CD4-positive, alpha-beta T cell treated with Interferon alpha-2 for 1 hour (primary cell): ENCODE measurements at regions not wholly inside any gene's neighbourhood (a gene's known extent, or its start where the extent isn't known, plus 50 kb on each side); places are given as distances from the start of the nearest gene placed in this dataset.

Experiments
- DNase-seq, 2 donors: peaks; one replicate each; pipeline ENCODE4 v3.0.0-alpha.2; 2020 to 2022

DNA sequence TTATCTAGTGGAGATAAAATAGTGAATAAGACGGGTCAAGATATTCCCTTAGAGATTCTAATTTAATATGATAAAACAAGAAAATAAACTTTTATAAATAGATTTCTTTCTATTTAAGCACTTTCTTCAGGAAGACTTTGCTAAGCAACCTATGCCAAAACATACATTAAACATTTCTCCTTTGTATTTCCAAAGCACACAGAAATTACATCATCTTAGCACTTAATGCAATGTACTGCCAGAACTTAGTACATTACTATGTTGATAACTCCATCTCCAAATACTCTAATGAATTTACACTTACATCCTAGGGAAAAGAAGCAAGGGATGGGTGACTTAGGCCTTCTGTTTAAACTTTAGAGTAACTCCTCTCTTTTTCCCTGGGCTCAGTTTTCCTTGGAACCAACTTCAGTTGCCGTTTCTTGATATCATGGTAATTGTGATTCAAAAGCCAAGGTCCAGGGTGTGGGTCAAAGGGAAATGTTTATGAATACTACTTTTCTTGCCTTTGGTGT lies 322.6 kb upstream of the PCDH20 start:
- DNase-seq, result no peak

DNA sequence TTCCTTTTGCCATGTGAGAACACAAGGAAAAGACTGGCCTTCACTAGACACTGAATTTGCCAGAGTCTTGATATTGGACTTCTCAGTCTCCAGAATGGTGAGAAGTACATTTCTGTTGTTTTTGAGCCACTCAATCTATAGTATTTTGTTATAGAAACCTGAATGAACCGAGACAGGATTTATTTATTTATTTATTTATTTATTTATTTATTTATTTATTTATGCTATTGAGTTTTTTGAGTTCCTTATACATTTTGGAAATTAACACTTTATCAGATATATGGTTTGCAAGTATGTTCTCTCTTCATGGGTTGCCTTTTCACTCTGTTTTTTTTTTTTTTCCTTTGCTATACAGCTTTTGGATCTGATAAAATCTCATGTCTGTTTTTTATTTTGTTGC lies 319.0 kb upstream of the PCDH20 start:
- DNase-seq, result no peak

DNA sequence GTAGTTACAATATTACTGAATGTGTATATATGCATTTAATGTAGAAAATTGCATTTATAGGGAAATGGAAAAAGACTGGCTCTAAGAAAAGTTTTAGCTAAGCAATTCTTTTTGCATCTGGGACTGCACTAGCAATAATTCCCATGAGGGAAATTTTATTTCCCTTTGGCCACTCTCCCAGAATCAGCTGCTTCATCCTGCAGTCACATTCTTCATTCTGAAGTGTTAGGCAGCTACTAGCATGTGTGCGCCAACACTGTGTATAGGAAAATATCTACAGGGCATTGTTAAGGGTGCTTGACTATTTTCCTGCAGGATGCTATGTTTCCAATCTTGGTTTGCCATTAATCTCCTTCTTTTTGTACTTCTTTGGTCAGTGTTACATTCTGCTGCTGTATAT lies 312.8 kb upstream of the PCDH20 start:
- no peak for DNase-seq

DNA sequence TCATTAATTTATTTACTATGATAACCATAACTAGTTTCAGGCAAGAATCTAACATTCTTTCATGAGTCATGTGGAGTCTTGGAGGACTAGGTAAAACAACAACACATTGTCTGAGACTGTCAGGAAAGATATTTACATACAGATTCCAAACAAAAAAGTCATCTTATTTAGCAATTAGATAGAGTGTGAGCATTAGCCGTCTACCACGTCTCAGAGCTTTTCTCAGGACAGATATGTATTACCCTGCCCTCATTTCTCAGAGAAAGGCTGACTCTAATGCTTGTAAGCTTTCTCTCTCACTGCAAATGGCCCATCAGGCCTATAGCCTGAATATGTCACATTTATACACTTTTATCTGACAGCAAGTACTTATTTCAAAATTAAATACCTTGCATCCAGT lies 312.1 kb upstream of the PCDH20 start:
- no peak for DNase-seq

DNA sequence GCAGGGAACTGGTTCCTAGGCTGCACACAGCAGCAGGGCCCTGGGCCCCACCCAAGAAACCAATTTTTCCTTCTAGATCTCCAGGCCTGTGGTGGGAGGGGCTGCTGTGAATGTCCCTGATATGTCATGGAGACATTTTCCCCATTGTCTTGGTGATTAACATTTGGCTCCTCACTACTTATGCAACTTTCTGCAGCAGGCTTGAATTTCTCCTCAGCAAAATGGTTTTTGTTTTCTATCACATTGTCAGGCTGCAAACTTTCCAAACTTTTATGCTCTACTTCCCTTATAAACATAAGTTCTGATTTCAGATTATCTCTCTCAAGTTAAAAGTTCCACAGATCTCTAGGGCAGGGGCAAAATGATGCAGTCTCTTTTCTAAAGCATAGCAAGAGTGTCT lies 310.2 kb upstream of the PCDH20 start:
- no peak for DNase-seq

DNA sequence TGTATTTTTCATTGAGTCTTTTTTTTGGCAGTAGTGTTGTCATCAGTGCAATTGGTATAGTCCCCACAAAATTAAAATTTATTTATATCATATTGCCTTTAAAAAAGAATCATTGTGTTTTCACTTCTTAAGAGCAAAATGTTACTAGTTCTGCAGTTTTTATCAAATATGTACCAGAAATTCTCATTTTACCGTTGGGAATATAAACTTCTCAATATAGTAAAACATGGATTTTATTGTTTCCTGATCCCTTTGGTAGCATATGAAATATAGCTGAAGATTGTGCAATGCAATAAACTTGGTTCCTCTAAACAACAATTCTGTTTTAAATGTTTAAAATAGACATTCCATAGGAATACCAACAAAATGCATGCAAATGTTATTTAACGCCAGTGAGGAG lies 306.5 kb upstream of the PCDH20 start:
- no peak for DNase-seq

DNA sequence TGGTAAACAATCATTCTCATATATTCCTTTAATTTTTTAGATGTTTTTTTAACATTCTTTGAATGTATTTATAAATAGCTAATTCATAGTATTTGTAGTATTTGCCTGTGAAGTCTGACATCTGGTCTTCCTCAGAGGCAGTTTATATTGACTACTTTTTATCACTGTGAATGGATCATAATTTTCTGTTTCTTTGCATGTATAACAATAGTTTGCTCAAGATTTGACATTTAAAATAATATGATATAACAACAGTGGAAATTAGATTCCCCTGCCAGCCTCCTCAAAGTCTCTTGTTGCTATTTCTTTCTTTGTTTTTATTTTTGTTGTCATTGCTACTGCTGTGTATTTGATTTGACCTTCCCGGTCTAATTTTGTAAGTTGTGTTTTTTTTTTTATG lies 297.0 kb upstream of the PCDH20 start:
- no peak for DNase-seq

DNA sequence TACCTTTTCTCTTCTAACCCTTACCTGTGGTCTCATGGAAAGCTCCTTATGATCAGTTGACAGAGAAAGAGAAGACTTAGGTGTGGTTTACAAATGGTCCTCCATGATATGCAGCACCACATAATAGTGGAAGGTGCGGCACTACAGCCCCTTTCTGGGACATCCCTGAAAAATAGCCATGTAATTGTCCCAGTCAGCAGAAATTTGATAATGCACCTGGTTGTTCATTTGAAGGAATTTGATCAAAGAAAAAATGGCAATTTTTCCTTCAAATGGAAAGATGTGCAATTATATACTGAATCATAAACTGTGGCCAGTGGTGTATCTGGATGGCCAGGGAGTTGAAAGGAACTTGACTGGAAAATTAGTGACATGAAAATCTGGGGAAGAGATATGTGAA lies 293.6 kb upstream of the PCDH20 start:
- no peak for DNase-seq

DNA sequence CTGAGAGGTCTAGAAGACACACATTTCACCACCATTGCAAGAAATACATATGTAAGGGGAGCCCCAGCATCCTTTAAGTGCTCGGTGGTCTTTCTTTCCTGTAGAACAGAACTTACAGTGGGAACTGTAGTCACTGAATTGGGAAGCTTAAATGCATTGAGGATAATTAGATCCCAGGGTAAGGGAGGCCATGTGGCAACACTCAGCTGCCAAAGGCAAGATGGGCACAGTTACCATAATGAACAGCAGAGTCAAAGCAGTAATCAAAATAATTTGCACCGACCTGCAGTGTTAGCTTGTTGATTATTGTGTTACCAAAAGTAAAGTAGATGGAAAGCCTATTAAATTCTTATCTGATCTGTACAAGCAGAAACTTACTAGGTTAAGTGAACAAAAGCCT lies 291.2 kb upstream of the PCDH20 start:
- DNase-seq, result no peak

DNA sequence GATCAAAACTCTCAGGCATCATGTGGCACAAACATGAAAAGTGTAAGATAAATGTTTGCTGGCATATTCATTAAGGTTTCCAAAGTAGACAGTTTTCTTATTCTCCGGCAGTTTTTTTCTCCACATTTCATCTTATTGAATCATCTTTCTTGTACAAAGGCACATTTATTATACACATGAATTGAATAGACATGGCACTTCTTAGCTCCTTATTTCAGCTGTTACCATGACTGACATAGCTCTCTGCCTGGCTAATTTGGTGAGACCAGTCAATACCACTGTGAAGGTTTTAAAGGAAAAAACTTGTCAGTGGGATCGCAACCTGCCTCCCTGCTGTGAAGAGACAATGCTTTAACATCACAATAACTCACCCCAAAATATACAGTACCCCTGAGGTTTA lies 285.0 kb upstream of the PCDH20 start:
- DNase-seq, result no peak

DNA sequence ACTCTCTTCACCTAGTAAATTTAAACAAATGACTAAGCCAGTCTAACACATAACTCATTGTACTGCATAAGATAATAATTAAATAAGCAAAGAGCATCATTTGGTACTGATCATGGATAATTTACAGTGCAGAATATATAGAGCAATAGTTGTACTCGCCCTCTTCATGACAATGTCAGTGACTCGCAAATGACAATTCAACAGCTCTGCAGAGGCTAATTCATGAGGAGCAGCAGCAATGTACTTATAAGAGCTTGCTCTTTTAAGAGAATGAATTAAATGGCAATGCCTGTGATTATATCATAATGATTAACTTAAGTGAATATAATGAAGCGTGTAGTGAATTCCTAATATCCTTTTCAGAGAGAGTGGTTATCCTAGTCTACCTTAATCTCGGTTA lies 284.5 kb upstream of the PCDH20 start:
- no peak for DNase-seq

DNA sequence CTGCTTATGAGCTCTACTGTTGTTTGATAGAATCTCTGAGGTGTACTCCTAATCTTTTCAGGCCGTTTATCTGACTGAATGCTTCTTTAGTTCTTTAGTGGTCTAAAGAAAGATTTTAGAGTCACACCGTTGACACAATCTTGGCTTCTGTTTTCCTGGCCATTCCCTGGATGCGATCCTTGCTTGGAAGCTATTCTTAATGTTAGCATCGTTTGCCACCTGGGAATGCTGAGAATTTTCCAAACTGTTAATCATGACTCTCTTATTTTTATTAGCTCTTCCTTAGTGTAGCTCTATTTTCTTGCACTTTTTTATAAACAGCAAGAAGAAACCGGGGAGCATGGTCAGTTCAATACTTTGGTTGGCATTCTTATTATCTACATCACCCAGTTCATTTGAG lies 281.0 kb upstream of the PCDH20 start:
- no peak for DNase-seq

DNA sequence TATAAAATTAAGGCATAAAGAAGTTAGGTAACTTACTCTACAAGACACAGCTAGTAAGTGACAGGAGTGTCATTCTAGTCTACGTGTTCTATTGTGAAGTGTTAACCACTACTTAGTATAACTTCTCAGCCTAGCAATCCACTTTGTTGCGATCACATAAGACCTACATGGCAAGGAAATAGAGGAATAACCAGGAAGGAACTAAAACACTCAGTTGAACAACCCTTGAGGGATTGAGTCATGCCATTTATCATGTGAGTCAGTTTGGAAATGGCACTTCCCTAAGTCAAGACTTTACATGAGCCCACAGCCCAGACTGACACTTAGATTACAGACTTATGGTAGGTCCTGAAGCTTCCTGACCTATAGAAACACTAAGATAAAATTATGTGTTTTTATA lies 279.5 kb upstream of the PCDH20 start:
- no peak for DNase-seq

DNA sequence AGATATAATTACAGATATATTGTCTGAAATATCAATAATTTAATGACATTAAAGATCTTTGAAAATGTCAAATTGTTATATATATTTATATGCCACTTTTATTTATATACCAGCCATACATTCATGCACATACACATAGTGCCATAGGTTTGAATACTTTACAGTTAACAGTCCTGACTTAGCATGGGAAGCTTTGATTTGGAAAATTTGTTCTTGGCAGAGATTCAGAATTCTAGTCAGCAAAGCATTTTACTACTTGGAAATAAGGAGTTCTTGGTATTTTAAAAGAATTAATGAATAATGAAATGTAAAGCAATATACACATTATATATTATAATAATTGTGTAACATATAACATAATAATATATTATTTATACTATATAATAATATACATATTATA lies 277.0 kb upstream of the PCDH20 start:
- DNase-seq, result no peak

DNA sequence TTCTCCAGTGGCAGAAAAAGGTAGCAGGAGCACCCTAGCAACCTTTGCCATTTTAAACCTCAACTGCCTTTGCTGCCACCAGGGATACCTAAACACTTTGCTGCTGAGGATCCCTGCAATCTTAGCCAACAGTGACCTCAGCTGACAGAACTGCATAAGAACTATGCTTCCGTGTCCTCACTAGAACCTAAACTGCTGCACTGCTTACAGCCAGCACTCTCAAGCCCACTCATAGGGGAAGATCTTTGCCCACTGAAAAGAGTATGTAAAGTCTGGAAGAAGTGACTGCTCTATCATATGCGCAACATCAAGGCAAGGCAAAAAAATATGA lies 270.0 kb upstream of the PCDH20 start:
- DNase-seq, result no peak

DNA sequence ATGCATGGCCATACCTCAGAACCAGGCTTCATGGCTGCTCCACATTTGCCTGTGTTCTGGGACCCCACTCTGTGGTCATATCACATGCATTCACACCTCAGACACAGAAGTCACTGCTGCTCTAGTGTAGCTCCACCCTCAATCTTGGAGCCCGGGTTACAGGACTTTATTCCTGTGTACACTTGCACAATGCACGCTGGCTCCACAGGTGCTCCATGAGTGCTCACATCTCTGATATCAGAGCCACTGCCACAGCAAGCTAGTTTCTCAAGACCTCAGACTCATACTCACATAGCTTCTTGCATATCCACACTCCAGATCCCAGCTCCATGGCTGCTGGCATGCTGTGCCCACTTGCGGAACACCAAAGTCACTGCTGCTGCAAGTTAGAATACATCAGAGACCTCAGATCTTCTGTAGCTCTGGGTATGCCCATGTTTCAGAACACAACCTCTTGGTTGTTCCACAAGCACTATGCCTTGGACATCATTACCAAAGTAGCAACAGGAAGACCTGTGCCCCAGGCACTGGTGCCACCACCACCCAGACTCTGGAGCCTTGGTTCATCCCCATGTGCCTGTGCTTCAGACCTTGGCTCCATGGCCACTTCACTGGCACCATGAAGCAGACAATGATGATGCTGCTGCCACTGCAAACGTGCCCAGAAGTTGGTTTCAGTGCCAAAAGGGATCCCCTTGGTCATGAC lies 269.5 kb upstream of the PCDH20 start:
- no peak for DNase-seq

DNA sequence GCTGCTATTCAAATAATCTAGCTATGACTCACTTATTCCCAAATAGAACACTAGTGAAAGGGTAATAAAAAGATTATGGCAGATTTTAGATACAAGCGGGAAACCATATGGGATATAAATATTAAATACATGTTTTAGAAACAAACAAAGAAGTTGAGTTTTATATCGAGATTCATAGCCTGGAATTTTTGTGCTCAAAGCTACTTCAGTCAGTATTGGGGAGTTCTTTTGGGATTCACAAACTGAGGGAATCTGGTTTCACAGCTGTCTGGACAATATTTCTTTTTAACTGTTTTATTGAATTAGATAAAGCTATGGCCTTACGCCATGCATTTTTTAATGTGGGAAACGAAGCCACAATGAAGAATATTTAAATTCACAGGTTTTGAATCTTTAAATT lies 257.1 kb upstream of the PCDH20 start:
- DNase-seq, result no peak

DNA sequence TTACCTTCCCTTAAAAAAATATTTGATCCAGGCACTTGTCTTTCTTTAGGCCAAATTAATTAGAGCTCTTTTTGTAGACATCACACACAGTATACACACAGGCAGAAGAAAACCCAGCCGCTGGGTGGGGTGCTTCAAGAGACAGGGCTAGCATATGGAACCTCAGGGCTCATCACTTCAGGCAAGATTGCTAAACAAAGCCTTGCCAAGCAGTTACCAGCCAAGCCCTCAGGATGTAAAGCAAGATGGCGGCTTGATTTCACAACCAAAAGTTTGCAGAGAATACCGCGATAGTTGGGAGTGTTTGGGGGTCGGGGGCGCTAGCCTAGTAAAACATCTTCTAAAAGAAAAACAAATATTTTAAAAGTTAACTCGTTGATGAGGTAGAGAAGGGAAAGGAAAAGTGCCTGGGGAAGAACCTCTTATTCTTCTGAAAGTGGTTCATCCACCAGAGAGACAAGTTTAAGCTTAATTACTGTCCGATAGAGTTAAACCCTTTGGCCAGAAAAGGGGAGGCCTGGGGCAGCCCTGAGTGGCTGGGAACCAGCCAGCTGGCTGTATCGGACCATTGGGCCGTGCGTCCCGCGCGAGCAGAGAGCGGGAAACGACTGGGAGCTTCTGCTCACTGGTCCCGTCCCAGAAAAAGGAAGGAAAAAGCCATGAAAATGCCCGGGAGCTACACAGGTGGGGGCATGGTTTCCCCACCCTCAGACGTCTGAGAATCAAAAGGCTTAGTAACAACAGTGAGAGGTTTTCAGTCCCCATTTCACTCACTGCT lies 254.9 kb upstream of the PCDH20 start:
- DNase-seq, result no peak

DNA sequence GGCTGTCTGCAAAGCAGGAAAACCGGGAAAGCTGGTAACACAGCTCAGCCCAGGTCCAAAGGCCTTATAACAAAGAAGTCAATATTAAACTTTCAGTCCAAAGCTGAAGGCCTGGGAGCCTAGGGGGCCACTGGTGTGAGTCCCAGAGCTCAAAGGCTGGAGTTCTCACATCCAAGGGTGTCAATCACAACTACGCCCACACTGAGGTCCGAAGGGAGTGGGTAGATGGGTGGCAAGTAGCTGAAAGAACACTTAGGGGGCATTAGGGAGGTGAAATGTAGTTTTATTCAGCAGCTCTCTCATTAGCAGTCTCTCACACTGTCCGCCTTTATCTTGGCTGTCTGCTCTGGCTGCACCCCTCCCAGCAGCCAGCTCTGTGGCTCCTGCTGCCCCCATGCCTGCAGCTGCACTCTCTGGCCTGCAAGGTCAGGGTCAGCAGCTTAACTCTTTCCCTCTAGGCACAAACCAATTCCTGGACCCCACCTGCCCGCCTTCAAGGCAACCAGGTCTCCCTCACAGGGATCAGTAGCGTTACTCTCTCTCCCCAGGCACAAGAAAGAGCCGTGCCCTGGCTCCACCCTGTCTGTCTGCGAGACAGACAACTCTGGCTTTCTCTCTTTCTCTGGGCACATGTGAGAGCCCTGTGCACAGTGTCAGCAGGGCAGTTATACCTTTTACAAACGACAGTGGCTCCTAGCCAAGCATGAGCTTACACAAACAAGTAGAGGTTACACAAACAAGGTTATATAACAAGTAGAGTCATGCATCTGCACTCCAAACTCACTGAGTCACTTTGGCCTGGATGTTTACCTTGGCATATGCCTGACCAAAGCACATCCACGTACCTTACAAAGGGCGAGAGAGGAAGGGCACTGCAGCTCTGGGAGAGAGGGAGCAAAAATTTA lies 249.4 kb upstream of the PCDH20 start:
- no peak for DNase-seq

DNA sequence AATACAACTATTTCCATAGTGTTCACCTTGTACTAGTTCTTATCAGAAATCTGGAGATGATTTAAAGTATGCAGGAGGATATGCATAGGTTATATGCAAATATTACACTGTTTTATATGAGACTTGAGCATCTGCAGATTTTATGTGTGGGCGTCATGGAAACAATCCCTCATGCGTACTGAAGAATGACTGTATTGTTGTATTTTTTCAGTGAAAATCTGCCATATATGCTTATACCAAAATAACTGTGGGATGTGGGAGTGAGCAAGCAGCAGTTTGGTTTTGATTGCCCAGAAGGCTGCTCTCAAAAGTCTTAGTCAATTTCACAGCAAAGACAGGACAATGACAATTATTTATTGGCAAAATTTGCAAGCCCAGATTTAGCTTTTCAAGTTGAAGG lies 238.8 kb upstream of the PCDH20 start:
- no peak for DNase-seq

DNA sequence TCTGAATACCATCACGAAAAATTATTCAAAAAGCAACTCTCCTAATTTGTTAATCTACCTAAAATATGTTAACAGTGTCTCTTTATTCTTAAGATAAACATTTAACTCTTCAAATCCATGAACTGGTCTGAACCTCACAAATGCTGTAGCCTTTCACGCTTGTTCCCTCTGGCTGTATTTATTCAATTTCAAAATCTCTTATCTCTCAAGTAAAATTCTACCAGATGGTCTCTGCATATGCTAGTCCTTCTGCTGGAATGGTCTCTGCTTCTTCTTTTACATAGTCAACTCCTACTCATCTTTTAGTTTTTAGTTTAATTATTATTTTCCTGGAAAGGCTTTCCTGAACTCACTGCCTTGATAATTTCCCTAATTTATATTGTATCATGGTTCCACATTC lies 232.9 kb upstream of the PCDH20 start:
- no peak for DNase-seq

DNA sequence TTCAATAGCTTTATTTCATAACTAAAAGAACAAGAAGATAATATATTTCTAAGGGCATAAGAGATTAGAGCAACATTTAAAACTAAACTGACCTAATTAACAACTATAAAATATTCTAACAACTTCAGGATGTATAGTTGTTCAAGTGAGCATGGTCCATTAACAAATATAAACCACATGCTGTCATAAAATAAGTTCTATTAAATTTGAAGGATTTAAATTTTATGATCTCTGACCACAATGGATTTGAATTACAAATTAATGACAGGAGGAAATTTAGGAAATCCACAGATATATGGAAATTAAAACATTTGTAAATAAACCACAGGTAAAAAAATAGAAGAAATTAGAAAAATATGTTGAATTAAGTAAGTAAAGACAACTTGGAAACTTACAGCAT lies 196.5 kb upstream of the PCDH20 start:
- no peak for DNase-seq

DNA sequence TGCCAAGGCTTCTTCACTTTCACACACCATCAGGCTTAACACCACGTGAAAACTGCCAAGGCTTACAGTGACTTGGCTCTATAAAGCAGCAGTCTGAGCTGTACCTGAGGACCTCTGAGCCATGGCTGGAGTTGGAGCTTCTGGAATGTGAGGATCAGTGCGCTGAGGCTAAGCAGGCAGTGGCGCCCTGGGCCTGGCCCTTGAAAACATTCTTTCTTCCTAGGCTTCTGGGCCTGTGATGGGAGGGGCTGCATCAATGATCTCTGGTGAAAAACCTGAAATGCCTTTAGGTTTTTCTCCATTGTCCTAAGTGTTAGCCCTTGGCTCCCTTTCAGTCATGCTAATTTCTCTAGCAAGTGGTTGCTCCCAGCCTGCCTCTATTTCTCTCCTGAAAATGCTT lies 192.5 kb upstream of the PCDH20 start:
- DNase-seq, result no peak
